Skeletal muscle tissue (tissue), 3 donors: ENCODE measurements at regions not wholly inside any gene's neighbourhood (a gene's known extent, or its start where the extent isn't known, plus 50 kb on each side); places are given as distances from the start of the nearest gene placed in this dataset.

Experiments used
- H3K27ac ChIP-seq: one replicate; pipeline ENCODE4 v1.7.0; 2013; ENCODE audit warnings: mild to moderate bottlenecking, low read depth, low read length, inconsistent platforms
- H3K27me3 ChIP-seq, 3 donors: one replicate each; pipeline ENCODE4 v1.7.0; 2013; ENCODE audit warnings: low read length in 3 of 3; ENCODE audit not compliant: control insufficient read depth in 3 of 3, insufficient read depth in 3 of 3
- H3K36me3 ChIP-seq, 3 donors: one replicate each; pipeline ENCODE4 v1.7.0; 2013; ENCODE audit warnings: low read length in 3 of 3; ENCODE audit not compliant: control insufficient read depth in 3 of 3, insufficient read depth in 3 of 3
- H3K4me1 ChIP-seq, 3 donors: one replicate each; pipeline ENCODE4 v1.7.0; 2013; ENCODE audit warnings: low read length in 3 of 3, mild to moderate bottlenecking in 3 of 3; ENCODE audit not compliant: control insufficient read depth in 3 of 3, insufficient read depth in 3 of 3
- H3K4me3 ChIP-seq, 3 donors: one replicate each; pipeline ENCODE4 v1.7.0; 2013; ENCODE audit warnings: low read length in 3 of 3
- H3K9ac ChIP-seq, 3 donors: one replicate each; pipeline ENCODE4 v1.7.0; 2013; ENCODE audit warnings: low read length in 3 of 3, mild to moderate bottlenecking in 3 of 3, moderate library complexity in 2 of 3, low read depth in 1 of 3
- H3K9me3 ChIP-seq, 3 donors: one replicate each; pipeline ENCODE4 v1.7.0; 2013; ENCODE audit warnings: low read length in 3 of 3; ENCODE audit not compliant: control insufficient read depth in 3 of 3
- donor health status: Osteomylitis.

- no peak overlapping the region for H3K9ac ChIP-seq
- no peaks in the 10 kb centered on the region for H3K9me3 ChIP-seq
- no peaks in the 10 kb centered on the region for H3K4me1 ChIP-seq
- no peaks in the 10 kb centered on the region for H3K36me3 ChIP-seq
- no peaks in the 10 kb centered on the region for H3K27me3 ChIP-seq
- H3K4me3 ChIP-seq, result no peak overlapping the region
- no peak overlapping the region for H3K27ac ChIP-seq
Measured at GRCh38 chr12:91394903-91395302, 212.3 kb upstream of the DCN start.

GRCh38 chr12:91388573-91388972 lies 206.0 kb upstream of the DCN start:
- no peak overlapping the region for H3K4me3 ChIP-seq
- H3K9ac ChIP-seq, result no peak overlapping the region
- no peaks in the 10 kb centered on the region for H3K4me1 ChIP-seq
- no peaks in the 10 kb centered on the region for H3K36me3 ChIP-seq
- H3K27me3 ChIP-seq, result no peaks in the 10 kb centered on the region
- no peak overlapping the region for H3K27ac ChIP-seq
- no peaks in the 10 kb centered on the region for H3K9me3 ChIP-seq

- Histone ChIP-seq H3K4me3 (no peak overlapping the region), H3K4me1 (no peaks in the 10 kb centered on the region), H3K9me3 (no peaks in the 10 kb centered on the region), H3K9ac (no peak overlapping the region), H3K27me3 (no peaks in the 10 kb centered on the region), H3K36me3 (no peaks in the 10 kb centered on the region), H3K27ac (no peak overlapping the region)
Measured at GRCh38 chr12:91387461-91388134, 205.0 kb upstream of the DCN start.

GRCh38 chr12:91384806-91385205 lies 202.2 kb upstream of the DCN start:
- Histone ChIP-seq H3K36me3 (no peaks in the 10 kb centered on the region), H3K4me1 (peaks cover 0 to 3% (median 0%) of the 10 kb centered on the region in 3 donors)

GRCh38 chr12:91384366-91384765 lies 201.7 kb upstream of the DCN start:
- no peaks in the 10 kb centered on the region for H3K36me3 ChIP-seq
- H3K4me1 ChIP-seq, result peaks cover 0 to 3% (median 0%) of the 10 kb centered on the region in 3 donors
- no peaks in the 10 kb centered on the region for H3K27me3 ChIP-seq
- no peak overlapping the region for H3K9ac ChIP-seq
- H3K27ac ChIP-seq, result no peak overlapping the region
- no peaks in the 10 kb centered on the region for H3K9me3 ChIP-seq
- H3K4me3 ChIP-seq, result no peak overlapping the region

More at GRCh38 chr12:91384806-91385205, 202.2 kb upstream of the DCN start:
- H3K9ac ChIP-seq, result no peak overlapping the region
- H3K9me3 ChIP-seq, result no peaks in the 10 kb centered on the region
- H3K4me3 ChIP-seq, result no peak overlapping the region
- no peak overlapping the region for H3K27ac ChIP-seq
- no peaks in the 10 kb centered on the region for H3K27me3 ChIP-seq

- Histone ChIP-seq H3K4me1 (peaks cover 0 to 3% (median 0%) of the 10 kb centered on the region in 3 donors), H3K27ac (no peak overlapping the region), H3K27me3 (no peaks in the 10 kb centered on the region), H3K4me3 (no peak overlapping the region), H3K9ac (no peak overlapping the region), H3K36me3 (no peaks in the 10 kb centered on the region), H3K9me3 (no peaks in the 10 kb centered on the region)
Measured at GRCh38 chr12:91383099-91383498, 200.5 kb upstream of the DCN start.

- Histone ChIP-seq H3K27me3 (no peaks in the 10 kb centered on the region), H3K4me3 (peak overlapping the region; percentile 65 to 91 (median 79)), H3K9ac (peak overlapping the region; percentile 68 to 76 (median 70)), H3K36me3 (no peaks in the 10 kb centered on the region), H3K27ac (peak overlapping the region; percentile 70), H3K4me1 (peaks cover 0 to 3% (median 0%) of the 10 kb centered on the region in 3 donors), H3K9me3 (no peaks in the 10 kb centered on the region)
Measured at GRCh38 chr12:91382081-91382543, 199.5 kb upstream of the DCN start.

- peak overlapping the region; percentile 65 to 91 (median 79) for H3K4me3 ChIP-seq
- peak overlapping the region; percentile 70 for H3K27ac ChIP-seq
- H3K9me3 ChIP-seq, result no peaks in the 10 kb centered on the region
- H3K4me1 ChIP-seq, result peaks cover 0 to 3% (median 0%) of the 10 kb centered on the region in 3 donors
- no peaks in the 10 kb centered on the region for H3K36me3 ChIP-seq
- peak overlapping the region; percentile 68 to 76 (median 70) for H3K9ac ChIP-seq
- H3K27me3 ChIP-seq, result no peaks in the 10 kb centered on the region
Measured at GRCh38 chr12:91381309-91381804, 198.7 kb upstream of the DCN start.

- H3K9me3 ChIP-seq, result no peaks in the 10 kb centered on the region
- H3K4me3 ChIP-seq, result no peak overlapping the region
- no peaks in the 10 kb centered on the region for H3K36me3 ChIP-seq
- H3K27ac ChIP-seq, result no peak overlapping the region
- H3K4me1 ChIP-seq, result peaks cover 0 to 3% (median 0%) of the 10 kb centered on the region in 3 donors
- H3K27me3 ChIP-seq, result no peaks in the 10 kb centered on the region
- no peak overlapping the region for H3K9ac ChIP-seq
Measured at GRCh38 chr12:91380631-91381030, 198.0 kb upstream of the DCN start.

GRCh38 chr12:91379051-91379775 lies 196.6 kb upstream of the DCN start:
- Histone ChIP-seq H3K27ac (no peak overlapping the region), H3K9ac (no peak overlapping the region), H3K9me3 (no peaks in the 10 kb centered on the region), H3K4me3 (no peak overlapping the region), H3K27me3 (no peaks in the 10 kb centered on the region), H3K4me1 (peaks cover 0 to 3% (median 0%) of the 10 kb centered on the region in 3 donors), H3K36me3 (no peaks in the 10 kb centered on the region)
